Esophagus (tissue), 2 donors: ENCODE measurements at regions not wholly inside any gene's neighbourhood (a gene's known extent, or its start where the extent isn't known, plus 50 kb on each side); places are given as distances from the start of the nearest gene placed in this dataset.

Experiments used
- H3K27ac ChIP-seq, 2 donors: one replicate each; pipeline ENCODE4 v1.5.1; 2013; ENCODE audit warnings: low read depth in 2 of 2, mild to moderate bottlenecking in 2 of 2, inconsistent platforms in 1 of 2, low read length in 1 of 2, moderate library complexity in 1 of 2
- H3K27me3 ChIP-seq, 2 donors: one replicate each; pipeline ENCODE4 v1.6.1; 2013; ENCODE audit warnings: low read length in 2 of 2, control low read depth in 1 of 2, mild to moderate bottlenecking in 1 of 2; ENCODE audit not compliant: insufficient read depth in 2 of 2, control insufficient read depth in 1 of 2
- H3K36me3 ChIP-seq, 2 donors: one replicate each; pipeline ENCODE4 v1.6.1; 2013; ENCODE audit warnings: low read length in 1 of 2; ENCODE audit not compliant: control insufficient read depth in 2 of 2, insufficient read depth in 2 of 2
- H3K4me1 ChIP-seq, 2 donors: one replicate each; pipeline ENCODE4 v1.6.1; 2013; ENCODE audit warnings: low read length in 1 of 2; ENCODE audit not compliant: control insufficient read depth in 2 of 2, insufficient read depth in 2 of 2
- H3K4me3 ChIP-seq, 2 donors: one replicate each; pipeline ENCODE4 v1.5.1; 2013; ENCODE audit warnings: low read length in 2 of 2, mild to moderate bottlenecking in 2 of 2, low read depth in 1 of 2, moderate library complexity in 1 of 2
- H3K9me3 ChIP-seq, 2 donors: one replicate each; pipeline ENCODE4 v1.6.1; 2013; ENCODE audit warnings: mild to moderate bottlenecking in 2 of 2, low read depth in 1 of 2, low read length in 1 of 2, moderate library complexity in 1 of 2; ENCODE audit not compliant: control insufficient read depth in 2 of 2, insufficient read depth in 1 of 2
- WGBS, 2 donors: extraction: QIAGEN DNeasy Blood & Tissue Kit; methylation state at CpG; one replicate each; pipeline ENCODE4 v1.1.7; 2013; 5-methylcytosine and 5-hydroxymethylcytosine counted together
- donor health status: healthy with polysubstance abuse.
- donor health status: Bipolar disorder and iron deficiency.

DNA sequence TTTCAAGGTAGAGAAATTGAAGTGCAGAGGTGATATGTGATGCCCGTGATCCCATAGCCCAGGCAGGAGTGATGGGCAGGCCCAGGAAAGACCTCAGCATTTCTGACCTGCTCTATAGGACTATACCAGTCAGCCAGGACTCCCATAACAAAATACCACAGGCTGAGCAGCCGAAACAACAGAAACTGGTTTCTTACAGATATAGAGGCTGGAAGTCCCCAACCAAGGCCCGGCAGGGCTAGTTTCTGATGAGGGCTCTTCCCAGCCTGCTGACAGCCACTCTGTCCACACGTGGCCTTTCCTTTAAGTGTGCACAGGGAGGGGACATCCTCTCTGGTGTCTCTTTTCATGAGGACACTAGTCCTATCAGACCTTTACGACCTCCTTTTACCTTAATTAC lies 104.2 kb upstream of the AGAP1 start:
- H3K4me3 ChIP-seq: no peak overlapping the region
- H3K27me3 ChIP-seq: no peaks in the 10 kb centered on the region
- H3K4me1 ChIP-seq: peaks cover 0 to 2% of the 10 kb centered on the region in 2 donors
- WGBS, 2 donors: 89 to 92% methylated on average over 5 of the region's 5 CpGs
- no peaks in the 10 kb centered on the region for H3K9me3 ChIP-seq
- H3K27ac ChIP-seq: no peak overlapping the region
- no peaks in the 10 kb centered on the region for H3K36me3 ChIP-seq

DNA sequence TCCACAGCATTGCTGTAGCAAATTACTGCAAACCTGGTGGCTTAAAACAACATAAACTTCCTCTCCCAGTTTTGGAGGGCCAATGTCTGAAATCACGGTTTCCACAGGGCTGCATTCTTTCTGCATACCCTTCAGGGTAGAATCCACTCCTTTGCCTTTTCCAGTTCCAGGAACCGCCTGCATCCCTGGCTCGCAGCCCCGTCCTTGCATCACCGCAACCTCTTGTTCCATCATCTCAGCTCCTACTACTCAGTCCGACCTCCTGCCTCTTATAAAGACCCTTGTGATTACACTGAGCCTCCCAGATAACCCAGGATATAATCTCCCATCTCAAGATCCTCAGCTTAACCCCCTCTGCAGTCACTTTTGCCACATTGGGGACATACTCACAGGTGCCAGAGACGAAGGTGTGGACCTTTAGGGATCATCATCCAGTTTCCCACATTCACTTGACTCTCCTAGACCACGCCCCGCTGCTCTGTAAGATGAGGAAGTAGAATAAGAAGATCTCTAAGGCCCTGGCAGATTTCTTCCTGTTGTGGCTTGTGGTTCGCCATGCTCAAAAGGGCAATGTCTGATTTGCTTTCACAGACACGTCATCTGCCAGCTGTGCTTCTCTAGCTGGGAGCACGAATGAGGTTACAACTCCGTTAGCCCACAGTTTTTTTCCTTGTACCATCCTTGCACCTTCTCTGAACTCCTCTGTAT lies 103.6 kb upstream of the AGAP1 start:
- Histone ChIP-seq H3K9me3 (no peaks in the 10 kb centered on the region), H3K4me3 (no peak overlapping the region), H3K27ac (no peak overlapping the region), H3K36me3 (no peaks in the 10 kb centered on the region), H3K27me3 (no peaks in the 10 kb centered on the region), H3K4me1 (peaks cover 0 to 2% of the 10 kb centered on the region in 2 donors)
- WGBS, 2 donors: 51 to 57% methylated on average over 13 of the region's 13 CpGs

DNA sequence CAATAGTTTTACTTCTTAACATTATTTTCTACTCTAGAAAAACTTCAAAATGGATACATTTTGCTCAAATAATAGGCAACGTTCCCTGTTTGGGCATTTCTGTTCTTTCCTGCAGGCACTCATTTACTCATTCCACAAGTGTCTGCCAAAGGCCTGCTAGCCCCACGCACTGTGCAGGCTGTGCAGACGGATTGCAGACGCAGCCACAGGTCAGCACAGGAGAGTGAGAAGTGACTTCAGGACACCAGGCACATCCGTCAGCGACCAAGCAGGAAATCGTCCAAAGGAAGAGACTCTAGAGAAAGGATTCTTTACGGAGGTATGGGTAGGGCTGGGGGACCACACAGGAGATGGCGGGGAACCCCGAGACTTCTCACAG lies 103.0 kb upstream of the AGAP1 start:
- WGBS, 2 donors: 63 to 66% methylated on average over 10 of the region's 10 CpGs
- H3K4me3 ChIP-seq: no peak overlapping the region
- no peaks in the 10 kb centered on the region for H3K27me3 ChIP-seq
- H3K27ac ChIP-seq: no peak overlapping the region
- H3K4me1 ChIP-seq: peaks cover 0 to 2% of the 10 kb centered on the region in 2 donors
- no peaks in the 10 kb centered on the region for H3K36me3 ChIP-seq
- H3K9me3 ChIP-seq: no peaks in the 10 kb centered on the region

DNA sequence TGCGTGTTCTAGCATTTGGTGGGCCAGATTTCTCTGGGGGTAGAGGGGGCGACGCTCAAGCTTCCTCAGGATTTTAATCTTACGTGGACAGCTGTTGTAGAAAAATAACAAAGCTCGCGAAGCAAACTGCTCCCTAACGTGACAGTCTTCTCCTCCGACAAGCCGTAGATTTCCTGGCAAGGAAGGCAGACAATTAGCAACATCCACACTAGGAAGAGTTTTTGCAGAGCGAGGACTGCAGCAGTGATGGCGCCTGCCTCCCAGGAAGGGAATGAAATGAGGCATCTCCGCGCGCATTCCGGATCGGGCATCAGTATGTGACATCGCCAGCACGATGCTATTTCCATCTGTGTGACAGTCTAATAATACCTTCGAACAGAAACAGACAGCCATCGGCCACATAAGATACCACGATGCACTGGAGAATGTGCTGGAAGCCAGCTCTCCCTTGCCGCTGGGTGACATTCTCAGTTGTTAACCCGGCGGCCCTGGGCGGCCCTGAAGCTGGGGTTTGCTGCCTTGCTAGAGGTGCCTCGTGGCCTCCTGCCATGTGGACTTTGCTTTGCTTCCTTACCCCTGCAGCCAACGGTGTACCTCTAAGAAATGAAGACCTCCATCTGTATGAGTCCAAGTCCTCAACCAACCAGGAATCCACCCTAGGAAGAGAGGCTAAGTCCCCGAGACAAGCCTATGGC lies 101.8 kb upstream of the AGAP1 start:
- H3K4me3 ChIP-seq: no peak overlapping the region
- H3K9me3 ChIP-seq: no peaks in the 10 kb centered on the region
- no peak overlapping the region for H3K27ac ChIP-seq
- no peaks in the 10 kb centered on the region for H3K36me3 ChIP-seq
- peaks cover 0 to 2% of the 10 kb centered on the region in 2 donors for H3K4me1 ChIP-seq
- WGBS, 2 donors: 81 to 85% methylated on average over 28 of the region's 28 CpGs
- H3K27me3 ChIP-seq: no peaks in the 10 kb centered on the region

DNA sequence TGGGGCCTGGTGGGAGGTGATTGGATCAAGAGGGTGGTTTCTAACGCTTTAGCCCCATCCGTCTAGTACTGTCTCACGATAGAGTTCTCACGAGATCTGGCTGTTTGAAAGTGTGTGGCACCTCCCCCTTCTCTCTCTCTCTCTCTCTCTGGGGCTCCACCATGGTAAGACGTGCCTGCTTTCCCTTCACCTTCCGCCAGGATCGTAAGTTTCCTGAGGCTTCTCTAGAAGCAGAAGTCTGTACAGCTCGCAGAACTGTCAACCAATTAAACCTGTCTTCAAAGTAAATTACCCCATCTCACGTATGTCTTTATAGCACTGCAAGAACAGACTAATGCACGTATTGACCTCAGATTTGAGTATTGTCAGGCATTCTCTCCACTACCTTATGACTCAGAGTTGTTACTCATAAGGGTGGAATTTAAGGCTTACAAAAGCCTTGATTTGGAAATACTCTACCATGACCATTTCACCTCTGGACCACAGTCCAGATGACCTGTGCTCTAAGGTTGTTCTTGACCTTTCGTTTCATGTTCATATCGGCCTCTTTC lies 99.5 kb upstream of the AGAP1 start:
- WGBS, 2 donors: 58 to 75% methylated on average over 12 of the region's 12 CpGs
- Histone ChIP-seq H3K36me3 (no peaks in the 10 kb centered on the region), H3K27ac (peak overlapping the region in 1 of 2 donors; percentile 67), H3K4me3 (no peak overlapping the region), H3K27me3 (no peaks in the 10 kb centered on the region), H3K9me3 (no peaks in the 10 kb centered on the region), H3K4me1 (peaks cover 0 to 2% of the 10 kb centered on the region in 2 donors)

DNA sequence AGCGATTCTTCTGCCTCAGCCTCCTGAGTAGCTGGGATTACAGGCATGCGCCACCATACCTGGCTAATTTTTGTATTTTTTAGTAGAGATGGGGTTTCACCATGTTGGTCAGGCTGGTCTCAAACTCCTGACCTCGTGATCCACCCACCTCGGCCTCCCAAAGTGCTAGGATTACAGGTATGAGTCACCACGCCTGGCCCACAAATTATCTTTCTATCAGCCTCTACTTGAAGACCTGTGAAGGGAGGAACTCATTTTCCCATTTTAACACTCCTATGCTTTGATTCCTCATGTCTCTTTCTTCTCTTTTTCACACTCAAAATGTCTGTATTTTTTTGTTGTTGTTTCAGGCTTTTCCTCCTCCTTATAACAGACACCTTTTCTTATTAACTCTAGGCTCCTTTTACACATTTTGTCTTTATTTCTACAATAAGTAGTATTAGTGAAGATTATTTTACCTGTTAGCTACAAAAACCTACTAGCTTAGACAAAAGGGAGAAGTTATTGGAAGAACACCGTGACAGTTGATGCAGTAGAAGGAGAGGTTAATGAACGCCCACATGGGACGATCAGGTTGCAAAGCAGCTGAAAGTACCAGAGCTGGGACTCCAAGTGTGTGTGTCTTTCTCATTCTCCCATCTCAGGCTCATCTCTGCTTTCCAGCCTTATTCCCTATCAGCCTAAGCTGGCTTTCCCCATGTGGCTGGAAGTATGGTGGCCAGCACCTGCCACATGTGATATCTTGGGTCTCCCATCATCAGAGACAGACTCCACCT lies 97.6 kb upstream of the AGAP1 start:
- Histone ChIP-seq H3K4me3 (no peak overlapping the region), H3K9me3 (no peaks in the 10 kb centered on the region), H3K27ac (no peak overlapping the region), H3K27me3 (no peaks in the 10 kb centered on the region), H3K36me3 (no peaks in the 10 kb centered on the region), H3K4me1 (no peaks in the 10 kb centered on the region)
- 78 to 83% methylated on average over 8 of the region's 8 CpGs for WGBS, 2 donors

DNA sequence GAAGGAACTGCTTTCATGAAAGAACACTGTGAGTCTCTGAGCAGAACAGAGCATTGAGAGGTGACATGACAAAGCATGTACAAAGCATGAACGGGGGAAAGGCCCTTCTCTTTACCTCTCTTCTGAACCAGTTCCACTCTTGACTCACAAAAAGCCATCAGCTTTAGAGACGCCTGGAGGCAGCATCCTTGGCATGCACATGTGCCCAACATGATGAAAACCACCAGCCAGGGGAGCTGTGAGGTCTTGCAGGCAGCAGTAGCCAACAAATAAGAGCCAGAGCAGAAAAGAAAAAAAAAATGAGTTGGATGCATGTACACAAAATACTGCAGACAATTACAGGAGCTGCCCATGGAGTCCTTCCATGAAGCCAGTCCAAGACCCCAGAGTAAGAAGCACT lies 95.5 kb upstream of the AGAP1 start:
- WGBS, 2 donors: 45 to 63% methylated on average over 2 of the region's 2 CpGs
- no peaks in the 10 kb centered on the region for H3K4me1 ChIP-seq
- H3K36me3 ChIP-seq: no peaks in the 10 kb centered on the region
- H3K9me3 ChIP-seq: no peaks in the 10 kb centered on the region
- H3K27ac ChIP-seq: no peak overlapping the region
- H3K4me3 ChIP-seq: no peak overlapping the region
- H3K27me3 ChIP-seq: no peaks in the 10 kb centered on the region

DNA sequence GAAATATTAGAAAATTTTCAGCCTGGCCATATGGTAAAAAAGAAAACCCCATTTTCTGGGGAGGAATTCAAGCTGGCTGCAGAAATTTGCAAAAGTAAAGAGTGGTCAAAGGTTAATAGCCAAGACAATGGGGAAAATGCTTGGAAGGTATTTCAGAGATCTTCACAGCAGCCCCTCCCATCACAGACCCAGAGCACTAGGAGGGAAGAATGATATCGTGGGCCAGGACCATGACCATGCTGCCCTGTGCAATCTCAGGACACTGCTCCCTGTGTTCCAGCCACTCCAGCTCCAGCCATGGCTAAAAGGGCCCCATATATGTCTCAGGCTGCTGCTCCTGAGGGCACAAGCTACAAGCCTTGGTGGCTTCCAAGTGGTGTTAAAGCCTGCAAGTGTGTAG lies 93.9 kb upstream of the AGAP1 start:
- H3K4me3 ChIP-seq: no peak overlapping the region
- H3K36me3 ChIP-seq: no peaks in the 10 kb centered on the region
- WGBS, 2 donors: 56 to 87% methylated on average over 1 of the region's 1 CpG
- no peak overlapping the region for H3K27ac ChIP-seq
- no peaks in the 10 kb centered on the region for H3K9me3 ChIP-seq
- no peaks in the 10 kb centered on the region for H3K4me1 ChIP-seq
- H3K27me3 ChIP-seq: no peaks in the 10 kb centered on the region

DNA sequence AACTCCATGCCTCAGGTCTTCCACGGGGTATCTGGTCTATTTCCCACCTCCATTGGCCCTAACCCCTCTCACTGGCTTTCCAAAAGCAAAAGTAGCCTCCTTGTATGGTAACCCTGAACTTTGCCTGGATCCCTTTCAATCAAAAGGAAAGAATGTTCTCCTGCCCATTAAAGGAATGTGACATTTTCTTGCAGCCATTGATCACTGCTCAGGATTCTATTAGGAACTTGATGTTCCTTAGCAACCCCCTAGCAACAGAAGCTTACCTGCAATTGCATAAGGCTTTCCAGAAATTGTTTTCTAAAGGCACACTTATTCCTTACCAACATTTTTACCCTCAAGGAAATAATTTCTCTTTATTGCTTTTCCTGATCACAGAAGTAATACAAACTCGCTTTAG lies 91.4 kb upstream of the AGAP1 start:
- H3K36me3 ChIP-seq: no peaks in the 10 kb centered on the region
- H3K27me3 ChIP-seq: no peaks in the 10 kb centered on the region
- WGBS, 2 donors: 54 to 63% methylated on average over 2 of the region's 2 CpGs
- no peak overlapping the region for H3K4me3 ChIP-seq
- peaks cover 0 to 2% of the 10 kb centered on the region in 2 donors for H3K4me1 ChIP-seq
- no peaks in the 10 kb centered on the region for H3K9me3 ChIP-seq
- H3K27ac ChIP-seq: no peak overlapping the region
